Adrenal gland (tissue), 9 donors: ENCODE measurements at regions not wholly inside any gene's neighbourhood (a gene's known extent, or its start where the extent isn't known, plus 50 kb on each side); places are given as distances from the start of the nearest gene placed in this dataset.

ENCODE experiments used
- DNase-seq, 7 donors: peaks; one replicate each; pipeline ENCODE4 v3.0.0-alpha.2; 2019 to 2020
- H3K27ac ChIP-seq, 5 donors: fragments of 200-600 bp; sonication (generic) in 4 of 5; 1 replicate in 3 of 5; 2 replicates in 2 of 5; pipeline versions ENCODE4 v1.5.1 to v1.8.0; 2016 to 2020; ENCODE audit warnings: mild to moderate bottlenecking in 1 of 5
- H3K27me3 ChIP-seq: fragments of 200-600 bp; 2 replicates; pipeline ENCODE4 v1.8.0; 2021
- H3K36me3 ChIP-seq, 2 donors: fragments of 200-600 bp; replicated peaks in 1 of 2; 1 replicate in 1 of 2; 2 replicates in 1 of 2; pipeline versions ENCODE4 v1.5.1 to v1.8.0; 2018 to 2022
- H3K4me1 ChIP-seq, 2 donors: fragments of 200-600 bp; replicated peaks in 1 of 2; 1 replicate in 1 of 2; 2 replicates in 1 of 2; pipeline versions ENCODE4 v1.5.1 to v1.8.0; 2018 to 2021
- H3K4me3 ChIP-seq, 4 donors: fragments of 200-600 bp; sonication (generic) in 3 of 4; one replicate each; pipeline ENCODE4 v1.5.1; 2016 to 2018
- H3K9me3 ChIP-seq, 3 donors: fragments of 200-600 bp; sonication (generic) in 1 of 3; replicated peaks in 1 of 3; 1 replicate in 2 of 3; 2 replicates in 1 of 3; pipeline versions ENCODE4 v1.5.1 to v1.8.0; 2016 to 2021
- CTCF ChIP-seq, 6 experiments: fragments of 450-650 bp in 4 of 6; fragments of 200-600 bp in 2 of 6; sonication (generic) in 1 of 6; IDR thresholded peaks; 1 replicate in 5 of 6; 2 replicates in 1 of 6; pipeline versions ENCODE4 v1.5.1 to v1.8.0; 2016 to 2021; ENCODE audit warnings: antibody characterized with exemption in 6 of 6, mild to moderate bottlenecking in 2 of 6, moderate library complexity in 1 of 6
- POLR2A ChIP-seq, 2 donors: fragments of 450-650 bp; IDR thresholded peaks; one replicate each; pipeline ENCODE4 v1.6.1; 2017; ENCODE audit warnings: antibody characterized with exemption in 2 of 2, mild to moderate bottlenecking in 2 of 2, moderate library complexity in 1 of 2
- WGBS, 4 donors: extraction: QIAGEN DNeasy Blood & Tissue Kit in 2 of 4; methylation state at CpG; one replicate each; pipeline versions ENCODE4 v1.1.5 to v1.1.7; 2013 to 2017; 5-methylcytosine and 5-hydroxymethylcytosine counted together
- intact Hi-C, 2 donors: fragments of 100-400 bp; cut with DNase I; formaldehyde crosslinking; loops; one replicate each; pipeline versions ENCODE4 v1.14.1 to v1.15.0; 2022 to 2023
- donor health status: healthy with polysubstance abuse.
- donor health status: Bipolar disorder and iron deficiency.
- donor health status: DM: yes; HTN: yes; CAD: no.
- donor health status: DM: no; HTN: no; CAD: no.
- donor health status: DM: no; HTN: no; CAD: no.

GRCh38 chr6:91731939-91732338 is 1145.1 kb upstream of the MAP3K7 start:
- H3K9me3 ChIP-seq, result no peaks in the 10 kb centered on the region
- TF ChIP-seq POLR2A (IDR thresholded peaks at IDR 0.05), result no peak
- TF ChIP-seq CTCF (IDR thresholded peaks at IDR 0.05), result no peak
- H3K4me3 ChIP-seq, result no peak overlapping the region
- no peaks in the 10 kb centered on the region for H3K4me1 ChIP-seq
- no peak overlapping the region for H3K27ac ChIP-seq
- no peaks in the 10 kb centered on the region for H3K36me3 ChIP-seq
- intact Hi-C loops, result no loop called here
- DNase-seq, result no peak
- no peaks in the 10 kb centered on the region for H3K27me3 ChIP-seq

GRCh38 chr6:91730710-91731109 is 1143.8 kb upstream of the MAP3K7 start:
- no peaks in the 10 kb centered on the region for H3K9me3 ChIP-seq
- TF ChIP-seq CTCF (IDR thresholded peaks at IDR 0.05), result no peak
- no peak for TF ChIP-seq POLR2A (IDR thresholded peaks at IDR 0.05)
- no peaks in the 10 kb centered on the region for H3K27me3 ChIP-seq
- DNase-seq, result no peak
- H3K4me1 ChIP-seq, result no peaks in the 10 kb centered on the region
- intact Hi-C loops, result no loop called here
- no peak overlapping the region for H3K27ac ChIP-seq
- H3K36me3 ChIP-seq, result no peaks in the 10 kb centered on the region
- 61 to 76% (median 72%) methylated on average over 2 of the region's 2 CpGs for WGBS, 4 donors
- H3K4me3 ChIP-seq, result no peak overlapping the region

GRCh38 chr6:91720324-91720723 is 1133.5 kb upstream of the MAP3K7 start:
- H3K9me3 ChIP-seq, result no peaks in the 10 kb centered on the region
- WGBS, 4 donors, result 65 to 80% (median 72%) methylated on average over 1 of the region's 1 CpG
- TF ChIP-seq CTCF (IDR thresholded peaks at IDR 0.05) (no peak), POLR2A (IDR thresholded peaks at IDR 0.05) (no peak)
- intact Hi-C loops, result no loop called here
- DNase-seq, result no peak
- H3K27ac ChIP-seq, result no peak overlapping the region
- no peak overlapping the region for H3K4me3 ChIP-seq
- H3K36me3 ChIP-seq, result no peaks in the 10 kb centered on the region
- H3K27me3 ChIP-seq, result no peaks in the 10 kb centered on the region
- H3K4me1 ChIP-seq, result no peaks in the 10 kb centered on the region

GRCh38 chr6:91719414-91719813 is 1132.5 kb upstream of the MAP3K7 start:
- Histone ChIP-seq H3K9me3 (no peaks in the 10 kb centered on the region), H3K27me3 (no peaks in the 10 kb centered on the region), H3K4me1 (no peaks in the 10 kb centered on the region), H3K36me3 (no peaks in the 10 kb centered on the region), H3K27ac (no peak overlapping the region), H3K4me3 (no peak overlapping the region)
- no peak for DNase-seq
- intact Hi-C loops, result no loop called here
- WGBS, 4 donors, result 18 to 26% (median 22%) methylated on average over 1 of the region's 1 CpG
- no peak for TF ChIP-seq CTCF (IDR thresholded peaks at IDR 0.05)
